ENCODE measurements at regions not wholly inside any gene's neighbourhood (a gene's known extent, or its start where the extent isn't known, plus 50 kb on each side); places are given as distances from the start of the nearest gene placed in this dataset.

- TF ChIP-seq POLR2A (IDR thresholded peaks at IDR 0.05) = no peak
- TF ChIP-seq CTCF (IDR thresholded peaks at IDR 0.05) = no peak
Observed at GRCh38 chr5:136722581-136722980, 357.2 kb upstream of the TRPC7 start.
